Lower leg skin (tissue), 3 donors: ENCODE measurements at regions not wholly inside any gene's neighbourhood (a gene's known extent, or its start where the extent isn't known, plus 50 kb on each side); places are given as distances from the start of the nearest gene placed in this dataset.

ENCODE experiments used
- CTCF ChIP-seq, 3 donors: fragments of 450-650 bp; IDR thresholded peaks; one replicate each; pipeline ENCODE4 v1.5.1; 2016; ENCODE audit warnings: antibody characterized with exemption in 3 of 3, mild to moderate bottlenecking in 3 of 3, moderate library complexity in 2 of 3
- POLR2A ChIP-seq, 2 donors: fragments of 450-650 bp; IDR thresholded peaks; one replicate each; pipeline ENCODE4 v1.6.1; 2016 to 2017; ENCODE audit warnings: antibody characterized with exemption in 2 of 2, mild to moderate bottlenecking in 1 of 2, moderate library complexity in 1 of 2

DNA sequence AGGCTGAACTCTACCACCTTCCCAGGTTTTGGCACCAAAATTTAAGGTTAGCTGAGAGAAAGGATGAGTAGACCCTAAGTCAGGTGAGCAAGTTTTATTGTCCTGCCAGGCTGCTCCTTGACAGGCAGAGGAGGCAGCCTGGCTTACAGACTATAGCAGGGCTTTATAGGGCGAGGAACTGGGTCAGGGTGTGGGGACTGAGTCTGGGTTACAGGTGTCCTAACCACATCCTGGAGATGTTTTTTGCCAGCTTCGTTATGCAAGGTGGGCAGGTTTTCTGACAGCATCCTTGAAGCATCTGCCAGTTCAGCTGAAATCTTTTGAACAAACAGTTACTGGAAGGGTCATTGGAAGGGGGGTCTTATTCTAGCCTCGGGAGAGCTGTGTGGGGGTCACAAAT lies 905.7 kb upstream of the SLITRK5 start:
- no peak for TF ChIP-seq CTCF (IDR thresholded peaks at IDR 0.05)
- TF ChIP-seq POLR2A (IDR thresholded peaks at IDR 0.05): no peak
